A549 (cell line): ENCODE measurements at regions not wholly inside any gene's neighbourhood (a gene's known extent, or its start where the extent isn't known, plus 50 kb on each side); places are given as distances from the start of the nearest gene placed in this dataset.

ENCODE experiments used
- ATAC-seq, 2 experiments: fragments of 200-7000 bp in 1 of 2; fragments of >200 bp in 1 of 2; cut with Nextera tagmentation in 1 of 2; cut with Tn5 transposase in 1 of 2; 3 replicates each; pipeline versions ENCODE4 v1.8.0 to v1.9.1; 2018 to 2020; ENCODE audit warnings: mild to moderate bottlenecking in 1 of 2, moderate library complexity in 1 of 2
- CTCF ChIA-PET: fragments of 300-600 bp; sonication (Branson Sonifier 250); formaldehyde crosslinking; extraction: SDS; loops from one replicate; lab custom pipeline; 2021; ENCODE audit warnings: antibody characterized with exemption, inconsistent platforms; lab: Yijun Ruan, JAX
- POLR2A ChIA-PET: fragments of 350-600 bp; formaldehyde crosslinking; extraction: SDS; loops from one replicate; lab custom pipeline; 2021; ENCODE audit warnings: antibody characterized with exemption, inconsistent platforms; lab: Yijun Ruan, JAX
- DNase-seq, 2 experiments: peaks; one replicate each; pipeline versions ENCODE4 v3.0.0 to v3.0.0-alpha.2; 2011 to 2016; ENCODE audit warnings: low read depth in 1 of 2, low spot score in 1 of 2
- FAIRE-seq: peaks from 2 replicates; lab custom pipeline; 2011; peaks lifted over from hg19 to GRCh38; lab: Jason Lieb, UNC
- H3K27ac ChIP-seq, 2 experiments: fragments of >200 bp; sonication (Bioruptor Twin); formaldehyde crosslinking; 3 replicates each; pipeline ENCODE4 v1.5.1; 2016 to 2017
- H3K4me1 ChIP-seq: fragments of >200 bp; sonication (Bioruptor Twin); formaldehyde crosslinking; 3 replicates; pipeline ENCODE4 v1.6.1; 2016
- H3K4me2 ChIP-seq: fragments of >200 bp; sonication (Bioruptor Twin); formaldehyde crosslinking; 3 replicates; pipeline ENCODE4 v1.6.1; 2016
- H3K4me3 ChIP-seq: fragments of >200 bp; sonication (Bioruptor Twin); formaldehyde crosslinking; 3 replicates; pipeline ENCODE4 v1.5.1; 2016
- H3K9me3 ChIP-seq: fragments of >200 bp; sonication (Bioruptor Twin); formaldehyde crosslinking; 3 replicates; pipeline ENCODE4 v1.6.1; 2016
- BHLHE40 ChIP-seq: IDR thresholded peaks from 2 replicates; pipeline ENCODE4 v1.6.1; 2012; ENCODE audit warnings: low read depth, low read length, inconsistent platforms
- CBX8 ChIP-seq: fragments of 200-600 bp; sonication (generic); IDR thresholded peaks from 2 replicates; pipeline ENCODE4 v1.6.1; 2016
- CEBPB ChIP-seq, 2 experiments: fragments of >200 bp in 1 of 2; sonication (Bioruptor Twin) in 1 of 2; formaldehyde crosslinking in 1 of 2; IDR thresholded peaks; 2 replicates each; pipeline ENCODE4 v1.6.1; 2012 to 2016
- E2F6 ChIP-seq: IDR thresholded peaks from 2 replicates; pipeline ENCODE4 v1.6.1; 2012; ENCODE audit warnings: low read depth, borderline replicate concordance
- EP300 ChIP-seq, 2 experiments: fragments of >200 bp; sonication (Bioruptor Twin); formaldehyde crosslinking; IDR thresholded peaks; 2 replicates in 1 of 2; 3 replicates in 1 of 2; pipeline ENCODE4 v1.6.1; 2016 to 2017
- FOSB ChIP-seq: fragments of 250-450 bp; sonication (Bioruptor Pico); IDR thresholded peaks from 2 replicates; pipeline ENCODE4 v1.5.0; 2020; ENCODE audit warnings: mild to moderate bottlenecking, moderate library complexity
- FOSL2 ChIP-seq, 2 experiments: fragments of 450-650 bp in 1 of 2; fragments of >200 bp in 1 of 2; sonication (Bioruptor Twin) in 1 of 2; formaldehyde crosslinking; IDR thresholded peaks; 2 replicates each; pipeline versions ENCODE4 v1.5.0 to v1.6.1; 2016 to 2020; ENCODE audit warnings: mild to moderate bottlenecking in 1 of 2, moderate library complexity in 1 of 2
- GATA3 ChIP-seq: IDR thresholded peaks from 2 replicates; pipeline ENCODE4 v1.6.1; 2012; ENCODE audit warnings: borderline replicate concordance
- HDAC2 ChIP-seq: fragments of 200-600 bp; sonication (generic); IDR thresholded peaks from 2 replicates; pipeline ENCODE4 v1.6.1; 2016
- HES2 ChIP-seq: fragments of >200 bp; sonication (Bioruptor Twin); formaldehyde crosslinking; IDR thresholded peaks from 2 replicates; pipeline ENCODE4 v1.6.1; 2016
- HEYL ChIP-seq: fragments of 250-450 bp; sonication (Bioruptor Pico); IDR thresholded peaks from 2 replicates; pipeline ENCODE4 v1.8.0; 2021; ENCODE audit warnings: mild to moderate bottlenecking, moderate library complexity
- JUN ChIP-seq, 2 experiments: fragments of >200 bp; sonication (Bioruptor Twin); formaldehyde crosslinking; IDR thresholded peaks; 2 replicates in 1 of 2; 3 replicates in 1 of 2; pipeline ENCODE4 v1.6.1; 2016 to 2017
- KDM1A ChIP-seq: fragments of 200-600 bp; sonication (generic); IDR thresholded peaks from 2 replicates; pipeline ENCODE4 v1.6.1; 2016; ENCODE audit warnings: low read depth, mild to moderate bottlenecking
- MAZ ChIP-seq: fragments of 150-350 bp; IDR thresholded peaks from 2 replicates; pipeline ENCODE4 v1.6.1; 2014; ENCODE audit warnings: antibody characterized with exemption, low read depth, low read length, borderline replicate concordance
- MYC ChIP-seq: IDR thresholded peaks from 2 replicates; pipeline ENCODE4 v1.6.1; 2012; ENCODE audit warnings: mild to moderate bottlenecking, inconsistent platforms, low read length, improper control_type of control experiment, borderline replicate concordance
- NPAS2 ChIP-seq: fragments of 250-450 bp; sonication (Bioruptor Pico); IDR thresholded peaks from 2 replicates; pipeline ENCODE4 v1.8.0; 2022; ENCODE audit warnings: mild to moderate bottlenecking, moderate library complexity, borderline replicate concordance
- NR3C1 ChIP-seq: fragments of >200 bp; sonication (Bioruptor Twin); formaldehyde crosslinking; IDR thresholded peaks from 3 replicates; pipeline ENCODE4 v1.6.1; 2017
- PBX3 ChIP-seq: IDR thresholded peaks from 2 replicates; pipeline ENCODE4 v1.6.1; 2012
- POLR2A ChIP-seq: IDR thresholded peaks from 2 replicates; pipeline ENCODE4 v1.6.1; 2012; ENCODE audit warnings: mild to moderate bottlenecking, low read length
- POLR2AphosphoS2 ChIP-seq: conservative IDR thresholded peaks from 2 replicates; pipeline ENCODE4 v1.6.1; 2012; ENCODE audit warnings: low read length, improper control_type of control experiment, inconsistent platforms
- RFX5 ChIP-seq: fragments of 450-650 bp; IDR thresholded peaks from 2 replicates; pipeline ENCODE4 v1.7.1; 2014; ENCODE audit warnings: antibody characterized with exemption, mild to moderate bottlenecking, moderate library complexity
- SREBF2 ChIP-seq: fragments of 450-650 bp; IDR thresholded peaks from 2 replicates; pipeline ENCODE4 v1.6.1; 2014; ENCODE audit warnings: mild to moderate bottlenecking, moderate library complexity
- TP53 ChIP-seq: fragments of 250-450 bp; sonication (Bioruptor Pico); IDR thresholded peaks from 2 replicates; pipeline ENCODE4 v1.5.0; 2021; ENCODE audit warnings: mild to moderate bottlenecking, moderate library complexity
- ZFP36 ChIP-seq: fragments of 450-650 bp; IDR thresholded peaks from 2 replicates; pipeline ENCODE4 v1.6.1; 2014; ENCODE audit warnings: borderline replicate concordance; ENCODE audit not compliant: partially characterized antibody
- ZNF302 ChIP-seq: fragments of 250-450 bp; sonication (Bioruptor Pico); IDR thresholded peaks from 2 replicates; pipeline ENCODE4 v1.9.0; 2021; ENCODE audit warnings: inconsistent platforms, mild to moderate bottlenecking, moderate library complexity
- WGBS: methylation state at CpG from one replicate; pipeline ENCODE4 v1.1.6; 2017; ENCODE audit errors: missing lambda C conversion rate; 5-methylcytosine and 5-hydroxymethylcytosine counted together

GRCh38 chr4:60723796-60724195, 476.3 kb upstream of the ADGRL3 start:
- H3K4me1 ChIP-seq: no peaks in the 10 kb centered on the region
- H3K9me3 ChIP-seq: no peaks in the 10 kb centered on the region
- WGBS: 33% methylated on average over 3 of the region's 3 CpGs
- CTCF ChIA-PET: no interaction called here
- DNase-seq (no peak), ATAC-seq (no peak), FAIRE-seq (no peak)
- H3K4me2 ChIP-seq: no peak overlapping the region
- no peak overlapping the region for H3K4me3 ChIP-seq
- H3K27ac ChIP-seq: no peak overlapping the region
- TF ChIP-seq NPAS2 (CRISPR knock-in tag): no peak
- POLR2A ChIA-PET: no interaction called here

GRCh38 chr4:60724623-60725022, 475.5 kb upstream of the ADGRL3 start:
- Histone ChIP-seq H3K4me3 (no peak overlapping the region), H3K27ac (no peak overlapping the region), H3K4me2 (no peak overlapping the region), H3K9me3 (no peaks in the 10 kb centered on the region), H3K4me1 (no peaks in the 10 kb centered on the region)
- FAIRE-seq: no peak
- POLR2A ChIA-PET: no interaction called here
- no peak for ATAC-seq
- WGBS: 40% methylated on average over 3 of the region's 3 CpGs
- DNase-seq: no peak
- TF ChIP-seq POLR2A (no peak), HES2 (no peak), CEBPB (IDR thresholded peaks at IDR 0.05) (no peak), HEYL (CRISPR knock-in tag) (no peak), ZNF302 (no peak), NPAS2 (CRISPR knock-in tag) (no peak)
- TF ChIP-seq, all 56 proteins: peak for 0
- CTCF ChIA-PET: no interaction called here

- Histone ChIP-seq H3K9me3 (no peaks in the 10 kb centered on the region), H3K4me1 (no peaks in the 10 kb centered on the region), H3K27ac (no peak overlapping the region), H3K4me2 (no peak overlapping the region), H3K4me3 (no peak overlapping the region)
- FAIRE-seq (no peak), DNase-seq (no peak), ATAC-seq (no peak)
- ChIA-PET CTCF (no interaction called here), POLR2A (no interaction called here)
- no peak for TF ChIP-seq NR3C1
- TF ChIP-seq CBX8: no peak
- no peak for TF ChIP-seq KDM1A
- no peak for TF ChIP-seq MYC
- TF ChIP-seq SREBF2: no peak
- TF ChIP-seq FOSB (CRISPR knock-in tag): no peak
- no peak for TF ChIP-seq MAZ
- no peak for TF ChIP-seq HDAC2
- no peak for TF ChIP-seq EP300 (IDR thresholded peaks at IDR 0.05)
- no peak for TF ChIP-seq PBX3
- no peak for TF ChIP-seq RFX5
- TF ChIP-seq POLR2AphosphoS2: no peak
- no peak for TF ChIP-seq BHLHE40
- no peak for TF ChIP-seq E2F6
- TF ChIP-seq ZFP36: no peak
- TF ChIP-seq JUN (IDR thresholded peaks at IDR 0.05): no peak
- no peak for TF ChIP-seq GATA3
- no peak for TF ChIP-seq TP53 (CRISPR knock-in tag)
- no peak for TF ChIP-seq FOSL2 (IDR thresholded peaks at IDR 0.05)
- TF ChIP-seq FOSL2 (CRISPR knock-in tag; IDR thresholded peaks at IDR 0.05): no peak
These were observed 473.3 kb upstream of the ADGRL3 start for GRCh38 chr4:60726779-60727178.
